Middle frontal gyrus (tissue), 1 donor: ENCODE measurements at regions not wholly inside any gene's neighbourhood (a gene's known extent, or its start where the extent isn't known, plus 50 kb on each side); places are given as distances from the start of the nearest gene placed in this dataset.
A peak's percentile ranks its signal among the peaks of the same experiment; 100 is the strongest.

ENCODE experiments used
- DNase-seq: peaks from one replicate; pipeline ENCODE4 v3.0.0-alpha.2; 2015; ENCODE audit warnings: low spot score; ENCODE audit errors: extremely low spot score

- DNase-seq = no peak
These were observed 78.0 kb upstream of the NHSL1 start for GRCh38 chr6:138577151-138577915.

GRCh38 chr6:138580040-138580439, 80.7 kb upstream of the NHSL1 start:
- DNase-seq = no peak

GRCh38 chr6:138580801-138581200, 81.5 kb upstream of the NHSL1 start:
- no peak for DNase-seq

GRCh38 chr6:138582573-138582972, 83.3 kb upstream of the NHSL1 start:
- DNase-seq = no peak

GRCh38 chr6:138586638-138587037, 87.3 kb upstream of the NHSL1 start:
- DNase-seq = no peak

- peak; percentile 48 for DNase-seq
These were observed 89.6 kb upstream of the NHSL1 start for GRCh38 chr6:138588805-138589434.

- DNase-seq = peak; percentile 74
These were observed 91.8 kb upstream of the NHSL1 start for GRCh38 chr6:138590796-138591709.

GRCh38 chr6:138592749-138593123, 93.4 kb upstream of the NHSL1 start:
- DNase-seq = no peak

- DNase-seq = no peak
These were observed 94.0 kb upstream of the NHSL1 start for GRCh38 chr6:138593124-138593877.

GRCh38 chr6:138593909-138594757, 94.8 kb upstream of the NHSL1 start:
- DNase-seq = no peak

GRCh38 chr6:138594758-138595140, 95.5 kb upstream of the NHSL1 start:
- no peak for DNase-seq

GRCh38 chr6:138596126-138596525, 96.8 kb upstream of the NHSL1 start:
- no peak for DNase-seq

GRCh38 chr6:138596591-138596990, 97.3 kb upstream of the NHSL1 start:
- no peak for DNase-seq

GRCh38 chr6:138597336-138597735, 98.0 kb upstream of the NHSL1 start:
- no peak for DNase-seq

- no peak for DNase-seq
These were observed 99.4 kb upstream of the NHSL1 start for GRCh38 chr6:138598562-138599173.

GRCh38 chr6:138600261-138600660, 101.0 kb upstream of the NHSL1 start:
- DNase-seq = no peak

GRCh38 chr6:138600726-138601125, 101.4 kb upstream of the NHSL1 start:
- no peak for DNase-seq

- DNase-seq = no peak
These were observed 101.8 kb upstream of the NHSL1 start for GRCh38 chr6:138601128-138601527.

- DNase-seq = no peak
These were observed 106.7 kb upstream of the NHSL1 start for GRCh38 chr6:138605958-138606357.
